Dedifferentiated amniotic fluid mesenchymal stem cell (primary cell): ENCODE measurements at regions not wholly inside any gene's neighbourhood (a gene's known extent, or its start where the extent isn't known, plus 50 kb on each side); places are given as distances from the start of the nearest gene placed in this dataset.

ENCODE experiments used
- DNase-seq: peaks from one replicate; pipeline ENCODE4 v3.0.0-alpha.2; 2016; ENCODE audit errors: extremely low spot score

GRCh38 chr5:174234388-174234787 is 188.9 kb downstream of the NSG2 start:
- no peak for DNase-seq

GRCh38 chr5:174235221-174236011 is 189.9 kb downstream of the NSG2 start:
- no peak for DNase-seq

- no peak for DNase-seq
Observed at GRCh38 chr5:174236070-174236469, 190.6 kb downstream of the NSG2 start.

GRCh38 chr5:174239718-174240117 is 194.2 kb downstream of the NSG2 start:
- DNase-seq: no peak

- no peak for DNase-seq
Observed at GRCh38 chr5:174242573-174242972, 197.1 kb downstream of the NSG2 start.

GRCh38 chr5:174243904-174244303 is 198.4 kb downstream of the NSG2 start:
- no peak for DNase-seq

GRCh38 chr5:174245516-174246075 is 200.1 kb downstream of the NSG2 start:
- DNase-seq: no peak

- DNase-seq: no peak
Observed at GRCh38 chr5:174246743-174247142, 201.2 kb downstream of the NSG2 start.

GRCh38 chr5:174247301-174247700 is 201.8 kb downstream of the NSG2 start:
- DNase-seq: no peak

GRCh38 chr5:174251305-174252000 is 205.9 kb downstream of the NSG2 start:
- no peak for DNase-seq

GRCh38 chr5:174252121-174252520 is 206.6 kb downstream of the NSG2 start:
- DNase-seq: no peak

- no peak for DNase-seq
Observed at GRCh38 chr5:174259696-174260420, 214.4 kb downstream of the NSG2 start.

- DNase-seq: no peak
Observed at GRCh38 chr5:174271316-174271715, 225.8 kb downstream of the NSG2 start.

GRCh38 chr5:174272671-174273070 is 227.2 kb downstream of the NSG2 start:
- no peak for DNase-seq

- DNase-seq: no peak
Observed at GRCh38 chr5:174273325-174273724, 227.8 kb downstream of the NSG2 start.

GRCh38 chr5:174275959-174276358 is 230.5 kb downstream of the NSG2 start:
- no peak for DNase-seq

- no peak for DNase-seq
Observed at GRCh38 chr5:174281089-174281760, 235.7 kb downstream of the NSG2 start.

GRCh38 chr5:174281855-174282254 is 236.3 kb downstream of the NSG2 start:
- DNase-seq: no peak

GRCh38 chr5:174282391-174282790 is 236.9 kb downstream of the NSG2 start:
- DNase-seq: no peak

- no peak for DNase-seq
Observed at GRCh38 chr5:174283211-174284005, 237.9 kb downstream of the NSG2 start.

GRCh38 chr5:174284873-174285272 is 239.4 kb downstream of the NSG2 start:
- DNase-seq: no peak
